T47D (cell line): ENCODE measurements at regions not wholly inside any gene's neighbourhood (a gene's known extent, or its start where the extent isn't known, plus 50 kb on each side); places are given as distances from the start of the nearest gene placed in this dataset.

ENCODE experiments used
- DNase-seq, 2 experiments: peaks; one replicate each; pipeline versions ENCODE4 v3.0.0 to v3.0.0-alpha.2; 2011 to 2012; ENCODE audit warnings: low read depth in 1 of 2, low spot score in 1 of 2
- JUND ChIP-seq: IDR thresholded peaks from 2 replicates; pipeline ENCODE4 v1.6.1; 2012; ENCODE audit warnings: low read depth
- in situ Hi-C: cut with HindIII; loops from 2 replicates; pipeline ENCODE4 v1.10.0; 2016; ENCODE audit warnings: low sequenced_read_pairs, low pct_unique_long_range_greater_than_20kb

DNA sequence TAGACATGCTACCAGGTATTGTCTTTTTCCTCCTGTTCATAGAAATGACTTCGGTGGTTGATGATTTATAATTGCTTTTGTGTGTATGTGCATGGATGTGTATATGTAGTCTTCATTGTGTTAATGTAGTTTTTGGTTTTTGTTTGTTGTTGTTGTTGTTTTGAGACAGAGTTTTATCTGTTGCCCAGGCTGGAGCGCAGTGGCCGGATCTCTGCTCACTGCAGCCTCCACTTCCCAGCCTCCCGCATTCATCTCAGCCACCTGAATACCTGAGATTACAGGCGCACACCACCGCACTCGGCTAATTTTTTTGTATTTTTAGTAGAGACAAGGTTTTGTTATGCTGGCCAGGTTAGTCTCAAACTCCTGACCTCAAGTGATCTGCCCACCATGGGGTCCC, 75.2 kb downstream of the HFE start:
- DNase-seq = no peak
- in situ Hi-C loops = no loop called here
- no peak for TF ChIP-seq JUND

DNA sequence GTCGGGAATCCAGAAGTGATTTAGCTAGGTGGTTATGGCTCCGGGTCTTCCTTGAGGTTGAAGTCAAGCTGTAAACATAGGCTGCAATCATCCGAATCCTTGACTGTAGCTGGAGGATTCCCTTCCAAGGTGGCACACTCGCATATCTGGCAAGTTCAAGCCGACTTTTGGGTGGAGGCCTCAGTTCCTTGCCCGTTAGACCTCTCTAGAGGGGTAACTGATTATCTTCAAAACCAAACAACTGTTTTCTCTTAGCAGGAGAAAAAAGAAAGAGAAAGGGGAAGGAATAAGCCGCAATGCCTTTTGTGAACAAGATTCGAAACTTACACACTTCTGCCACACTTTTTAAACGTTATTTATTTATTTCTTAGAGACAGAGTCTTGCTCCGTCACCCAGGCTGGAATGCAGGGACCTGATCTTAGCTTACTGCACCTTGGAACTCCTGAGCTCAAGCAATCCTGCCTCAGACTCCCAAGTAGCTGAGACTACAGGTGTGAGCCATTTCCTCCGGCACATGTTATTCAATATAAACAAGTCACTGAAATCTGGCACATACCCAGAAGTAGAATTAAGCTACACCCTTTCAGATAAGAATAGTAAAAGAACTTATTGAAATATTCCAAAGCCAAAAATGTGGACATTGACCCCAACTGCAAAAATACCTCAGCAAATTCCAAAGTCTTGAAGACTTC, 76.3 kb downstream of the HFE start:
- TF ChIP-seq JUND = no peak
- in situ Hi-C loops = no loop called here
- no peak for DNase-seq

GRCh38 chr6:26164120-26164505, 76.9 kb downstream of the HFE start:
- in situ Hi-C loops = no loop called here
- no peak for TF ChIP-seq JUND
- DNase-seq = no peak

- TF ChIP-seq JUND = no peak
- no peak for DNase-seq
- in situ Hi-C loops = no loop called here
Observed at GRCh38 chr6:26165261-26165790, 78.1 kb downstream of the HFE start.

DNA sequence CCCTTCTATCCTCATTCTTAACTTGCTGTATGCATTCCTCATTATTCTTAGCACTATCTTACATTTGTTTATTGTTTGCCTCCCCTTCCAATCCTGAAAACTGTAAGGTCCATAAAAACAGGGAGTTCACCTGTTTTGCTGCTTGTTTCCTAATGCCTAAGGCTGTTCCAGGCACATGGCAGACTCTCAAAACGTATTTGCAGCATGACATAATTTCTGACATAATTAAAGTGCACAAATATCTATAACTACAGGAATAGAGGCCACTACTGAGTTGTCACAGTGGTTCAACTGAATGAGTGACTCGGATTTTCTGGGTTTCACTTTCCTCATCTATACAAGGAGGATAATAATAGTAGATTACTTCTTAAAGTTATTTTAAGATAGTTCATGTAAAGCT, 83.0 kb downstream of the HFE start:
- in situ Hi-C loops = no loop called here
- peak in 1 of 2 experiments; percentile 64 for DNase-seq
- TF ChIP-seq JUND = peak; percentile 48

GRCh38 chr6:26170951-26171841, 84.0 kb downstream of the HFE start:
- in situ Hi-C loops = no loop called here
- no peak for TF ChIP-seq JUND
- DNase-seq = no peak

DNA sequence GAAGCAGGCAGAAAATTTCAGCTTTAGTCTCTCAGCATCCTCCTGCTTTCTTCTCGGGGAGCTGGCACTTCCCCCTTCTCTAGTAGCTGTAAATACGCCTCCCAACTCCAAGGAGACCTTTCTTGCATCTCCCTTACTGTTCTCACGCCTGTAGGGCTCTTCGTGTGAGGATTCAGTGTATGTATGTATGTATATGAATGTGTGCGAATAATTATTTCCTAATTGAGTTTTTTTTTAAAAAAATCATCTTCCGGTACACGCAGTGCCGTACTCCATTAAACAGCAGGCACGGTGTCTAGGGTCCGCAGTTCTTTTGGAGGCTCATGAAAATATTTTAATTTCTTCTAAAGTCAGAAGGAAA, 85.4 kb downstream of the HFE start:
- DNase-seq = peak in 1 of 2 experiments; percentile 55
- TF ChIP-seq JUND = no peak
- in situ Hi-C loops = no loop called here

- in situ Hi-C loops = no loop called here
- no peak for DNase-seq
- TF ChIP-seq JUND = no peak
Observed at GRCh38 chr6:26173836-26174145, 86.6 kb downstream of the HFE start.

DNA sequence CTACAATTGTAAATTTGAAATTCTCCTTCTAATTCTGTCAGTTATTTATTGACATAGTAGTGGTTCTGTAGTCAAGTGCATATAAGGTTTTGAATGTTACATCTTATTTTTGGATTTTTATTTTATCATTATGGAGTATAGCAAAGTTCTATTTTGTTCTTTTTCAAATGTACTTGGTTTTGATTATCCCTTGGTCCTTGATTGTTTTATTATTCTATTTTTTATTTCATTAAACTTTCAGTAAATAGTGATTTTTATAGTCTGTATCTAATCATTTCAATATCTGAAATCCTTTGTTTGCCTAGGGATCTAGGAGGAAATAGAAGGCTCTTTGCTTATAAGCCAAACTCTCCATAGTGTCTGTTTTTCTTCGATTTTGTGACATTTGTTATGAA, 87.8 kb downstream of the HFE start:
- TF ChIP-seq JUND = no peak
- in situ Hi-C loops = no loop called here
- DNase-seq = no peak

DNA sequence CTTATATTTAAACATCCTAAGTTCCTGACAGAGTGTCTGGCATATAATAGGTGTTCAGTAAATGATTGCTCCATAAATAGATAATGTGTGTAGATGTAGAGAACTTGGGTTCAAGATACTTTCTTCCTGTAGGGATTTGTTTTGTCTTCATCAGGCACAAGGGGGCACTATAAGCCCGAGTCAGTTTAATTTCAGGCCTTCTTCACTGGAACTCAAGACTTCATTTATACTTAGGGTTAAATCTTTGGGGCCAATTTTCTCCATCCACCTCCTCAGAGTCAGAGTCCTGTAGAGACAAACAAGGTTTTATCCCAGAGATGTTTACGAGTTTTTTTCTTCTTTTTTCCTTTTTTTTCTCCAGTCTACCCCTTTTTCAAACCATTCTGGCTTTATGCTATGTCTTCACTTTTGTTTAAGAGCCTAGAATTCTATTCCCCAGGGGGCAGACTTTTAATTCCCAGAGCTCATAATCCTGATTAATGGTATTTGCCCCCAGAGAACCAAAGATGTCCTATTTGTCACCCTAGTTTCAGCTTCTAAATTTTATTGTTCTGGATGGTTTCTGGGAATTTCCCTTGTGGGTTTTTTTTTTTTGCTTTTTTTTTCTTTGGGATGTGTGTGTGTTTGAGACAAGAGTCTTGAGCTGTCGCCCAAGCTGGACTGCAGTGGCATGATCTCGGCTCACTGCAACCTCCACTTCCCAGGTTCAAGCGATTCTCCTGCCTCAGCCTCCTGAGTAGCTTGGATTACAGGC, 88.4 kb downstream of the HFE start:
- in situ Hi-C loops = no loop called here
- TF ChIP-seq JUND = no peak
- DNase-seq = peak in 1 of 2 experiments; percentile 85

DNA sequence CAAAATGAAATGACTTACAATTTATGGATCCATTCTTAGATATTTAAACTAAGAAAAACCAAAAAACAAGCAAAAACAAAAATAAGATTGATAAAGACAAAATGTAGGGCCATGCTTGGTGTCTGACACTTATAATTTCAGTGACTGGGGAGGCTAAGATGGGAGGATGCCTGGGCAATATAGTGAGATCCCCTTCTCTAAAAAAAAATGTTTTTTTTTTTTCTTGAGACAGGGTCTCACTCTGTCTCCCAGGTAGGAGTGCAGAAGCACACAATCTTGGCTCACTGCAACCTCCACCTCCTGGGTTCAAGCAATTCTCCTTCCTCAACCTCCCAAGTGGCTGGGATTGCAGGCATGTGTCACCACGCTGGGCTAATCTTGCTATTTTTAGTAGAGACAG, 92.4 kb downstream of the HFE start:
- DNase-seq = no peak
- TF ChIP-seq JUND = no peak
- in situ Hi-C loops = no loop called here

DNA sequence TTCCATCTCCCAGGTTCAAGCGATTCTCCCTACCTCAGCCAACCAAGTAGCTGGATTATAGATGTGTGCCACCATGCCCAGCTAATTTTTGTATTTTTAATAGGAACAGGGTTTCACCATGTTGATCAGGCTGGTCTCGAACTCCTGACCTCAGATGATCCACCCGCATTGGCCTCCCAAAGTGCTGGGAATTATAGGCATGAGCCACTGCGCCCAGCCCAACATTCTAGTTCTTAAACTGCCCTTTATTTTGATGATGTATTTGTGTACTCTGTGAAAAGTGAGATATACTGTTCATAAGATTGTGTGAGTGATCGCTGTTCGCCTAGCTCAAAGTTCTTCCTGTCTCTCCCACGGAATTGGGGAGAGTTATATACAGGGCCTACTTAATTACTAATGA, 93.1 kb downstream of the HFE start:
- in situ Hi-C loops = no loop called here
- no peak for TF ChIP-seq JUND
- DNase-seq = no peak

DNA sequence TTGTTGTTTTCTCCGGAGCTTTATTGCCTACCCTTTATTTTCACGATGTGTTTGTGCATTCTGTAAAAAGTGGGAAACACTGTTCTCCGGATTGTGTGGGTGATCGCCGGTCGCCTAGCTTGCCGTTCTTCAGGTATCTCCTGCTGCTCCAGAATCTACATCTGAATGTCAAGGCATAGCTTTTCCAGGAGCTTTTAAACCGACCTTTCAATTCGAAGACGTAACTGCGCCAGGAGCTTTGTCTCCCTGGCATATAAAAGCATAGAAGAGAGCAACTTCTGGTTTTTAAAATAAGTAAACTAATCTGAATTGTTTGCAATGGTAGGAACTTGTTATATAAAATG, 96.0 kb downstream of the HFE start:
- no peak for TF ChIP-seq JUND
- DNase-seq = no peak
- in situ Hi-C loops = no loop called here
